GM21423 (cell line): ENCODE measurements at regions not wholly inside any gene's neighbourhood (a gene's known extent, or its start where the extent isn't known, plus 50 kb on each side); places are given as distances from the start of the nearest gene placed in this dataset.

Experiments used
- ATAC-seq: cut with Tn5 transposase; IDR thresholded peaks from one replicate; pipeline ENCODE4 v1.9.1; 2021; ENCODE audit warnings: mild to moderate bottlenecking, moderate library complexity; ENCODE audit not compliant: unreplicated experiment

DNA sequence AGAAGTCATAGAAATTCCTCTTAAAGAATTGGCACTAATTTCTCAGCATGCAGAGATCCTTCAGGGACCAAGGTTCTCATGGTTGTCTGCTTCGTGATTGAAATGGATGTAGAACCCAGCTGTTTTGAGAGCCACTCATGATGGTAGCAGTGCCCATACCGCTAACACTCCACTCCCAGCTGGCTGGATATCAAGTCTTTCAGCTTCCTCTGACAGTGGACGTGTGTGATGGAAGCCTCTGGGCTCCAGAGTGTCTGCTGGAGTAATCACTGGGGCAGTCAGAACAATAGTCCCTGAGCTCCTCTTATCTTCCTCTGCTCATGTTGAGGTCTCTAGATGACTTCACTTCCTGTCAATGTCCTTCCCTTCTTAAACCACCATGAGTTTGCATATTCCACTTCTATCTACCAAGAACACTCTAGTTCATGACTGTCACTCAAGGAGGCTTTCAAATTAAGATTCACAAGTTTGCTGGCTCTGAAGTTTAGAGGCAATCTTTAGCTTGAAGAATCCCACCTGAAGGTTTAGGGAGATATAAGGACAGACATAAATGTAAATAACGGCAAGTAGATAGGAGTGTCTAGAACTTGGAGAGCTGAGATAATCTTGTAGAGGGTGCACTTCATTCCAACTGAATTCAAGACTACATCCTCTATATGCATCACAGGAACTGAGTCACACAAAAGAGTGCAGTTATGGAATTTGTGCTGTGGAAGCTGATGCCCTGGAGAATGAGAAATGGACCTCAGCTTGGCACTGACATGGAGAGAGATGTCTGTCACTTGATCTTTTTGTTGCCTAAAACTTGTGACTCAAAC lies 64.5 kb upstream of the WDR1 start:
- ATAC-seq, result peak; percentile 96

- ATAC-seq, result no peak
Observed at GRCh38 chr4:10180603-10180926, 64.0 kb upstream of the WDR1 start.

GRCh38 chr4:10179957-10180602 lies 63.5 kb upstream of the WDR1 start:
- no peak for ATAC-seq

DNA sequence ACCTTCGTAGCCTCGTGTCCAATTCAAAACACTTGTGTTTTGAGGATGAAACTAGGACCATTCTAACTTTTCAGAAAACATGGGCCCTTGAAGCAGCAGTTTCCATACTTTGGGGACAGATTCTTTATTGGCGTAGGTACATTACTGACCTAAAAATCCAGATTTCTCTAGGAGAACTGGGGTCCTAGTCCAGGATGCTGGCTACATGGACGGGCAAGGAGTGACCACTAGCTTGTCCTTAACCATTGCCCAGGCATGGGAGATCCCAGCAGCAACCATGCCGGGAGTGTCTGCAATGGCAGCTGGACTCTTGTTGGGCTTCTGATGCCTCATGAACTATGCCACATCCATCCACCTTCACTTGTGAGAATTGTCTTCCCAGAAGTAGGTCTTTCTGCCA lies 62.2 kb upstream of the WDR1 start:
- ATAC-seq, result no peak

DNA sequence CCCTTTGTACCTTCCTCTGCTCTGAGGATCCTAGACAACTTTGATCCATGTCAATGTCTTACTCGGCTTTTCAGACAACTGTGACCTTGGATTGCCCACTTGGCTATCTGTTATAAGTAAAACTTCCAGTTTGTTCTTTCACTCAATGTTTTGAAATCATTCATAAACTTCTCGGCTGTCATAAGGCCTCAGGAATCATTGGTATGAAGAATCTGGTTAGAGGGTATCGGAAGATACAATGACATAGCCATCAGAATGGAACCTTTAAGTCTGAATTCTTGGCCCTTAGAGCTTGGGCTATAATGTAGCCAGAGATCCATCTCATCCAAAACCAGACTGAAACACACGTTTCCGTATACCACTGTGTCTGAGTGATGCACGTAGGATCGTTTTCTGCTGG lies 59.0 kb upstream of the WDR1 start:
- no peak for ATAC-seq

DNA sequence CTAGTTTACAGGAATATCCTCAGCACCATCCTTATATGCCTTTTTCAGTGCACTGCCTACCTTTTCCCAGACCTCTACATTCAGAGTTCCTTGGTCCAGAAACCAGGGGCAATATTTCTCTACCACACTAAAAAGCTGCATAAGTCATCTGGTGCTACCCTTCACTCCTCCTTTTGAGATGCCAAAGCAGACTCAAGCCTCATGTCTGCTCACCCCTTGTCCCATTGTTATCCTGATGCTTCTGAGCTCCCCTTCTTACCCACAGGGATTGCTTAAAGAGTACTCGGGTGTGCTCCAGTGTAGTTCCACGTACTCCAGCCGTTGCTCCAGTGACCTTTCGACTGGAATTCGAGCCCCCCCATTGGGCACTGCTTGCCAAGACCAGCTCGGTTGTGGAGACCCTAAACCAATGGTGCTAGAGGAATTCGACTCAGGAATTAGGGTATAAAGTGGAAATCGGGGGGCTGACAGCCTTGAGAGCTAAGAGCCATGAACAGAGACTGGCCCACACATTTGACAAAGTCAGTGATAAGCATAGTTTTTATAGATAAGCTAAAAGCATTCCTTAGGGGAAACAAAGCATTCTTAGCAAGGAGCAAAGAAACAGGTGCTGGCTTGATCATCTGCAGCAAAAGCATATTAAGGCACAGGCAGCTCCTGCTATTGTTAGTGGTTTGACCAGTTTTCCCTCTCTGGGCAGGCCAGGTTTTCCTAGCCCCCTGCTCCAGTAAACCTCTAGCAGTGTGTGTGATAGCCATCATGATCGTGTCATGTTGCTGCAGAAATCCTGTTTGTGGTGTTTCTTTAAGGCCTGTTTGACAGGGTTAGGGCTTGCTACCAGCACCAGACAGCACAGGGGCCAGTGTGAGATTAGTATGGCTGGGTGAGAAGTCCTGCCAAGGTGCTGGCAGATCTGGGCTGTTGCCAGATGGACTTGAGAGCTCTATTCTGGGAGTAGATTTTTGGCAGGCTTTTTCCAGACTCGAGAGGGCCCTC lies 57.5 kb upstream of the WDR1 start:
- no peak for ATAC-seq

DNA sequence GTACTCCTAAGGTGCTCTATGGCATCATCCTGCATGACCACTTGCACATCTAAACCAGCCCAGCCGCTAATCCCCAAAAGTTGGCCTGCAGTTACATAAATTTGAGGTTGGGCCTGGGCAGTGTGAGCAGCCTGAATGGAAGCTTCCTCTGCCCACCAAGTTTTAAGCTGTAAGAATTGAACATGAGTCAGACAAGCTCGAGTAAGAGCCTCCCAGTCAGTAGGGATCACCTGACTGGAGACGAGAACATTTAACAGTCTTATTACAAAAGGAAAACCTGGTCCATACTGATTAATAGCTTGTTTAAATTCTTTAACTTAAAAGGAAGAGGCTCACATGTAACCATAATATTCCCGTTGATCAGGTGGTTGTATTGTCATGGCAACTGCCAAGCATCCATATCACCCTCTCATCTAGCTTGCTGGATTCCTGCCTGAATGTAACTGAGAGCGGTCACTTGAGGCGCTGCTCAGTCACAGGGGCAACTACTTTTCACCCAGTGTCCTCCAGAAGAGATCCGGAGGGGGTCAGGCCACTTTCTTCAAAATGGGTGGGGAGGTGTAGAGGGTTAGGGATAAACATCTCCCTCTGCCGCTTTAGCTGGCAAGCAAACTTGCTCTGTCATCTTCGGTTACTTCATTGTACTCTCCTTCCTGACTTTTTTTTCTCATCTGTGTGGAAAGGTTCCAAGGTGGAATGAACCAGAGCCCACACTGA lies 56.6 kb upstream of the WDR1 start:
- no peak for ATAC-seq

GRCh38 chr4:10172278-10172921 lies 55.8 kb upstream of the WDR1 start:
- no peak for ATAC-seq

DNA sequence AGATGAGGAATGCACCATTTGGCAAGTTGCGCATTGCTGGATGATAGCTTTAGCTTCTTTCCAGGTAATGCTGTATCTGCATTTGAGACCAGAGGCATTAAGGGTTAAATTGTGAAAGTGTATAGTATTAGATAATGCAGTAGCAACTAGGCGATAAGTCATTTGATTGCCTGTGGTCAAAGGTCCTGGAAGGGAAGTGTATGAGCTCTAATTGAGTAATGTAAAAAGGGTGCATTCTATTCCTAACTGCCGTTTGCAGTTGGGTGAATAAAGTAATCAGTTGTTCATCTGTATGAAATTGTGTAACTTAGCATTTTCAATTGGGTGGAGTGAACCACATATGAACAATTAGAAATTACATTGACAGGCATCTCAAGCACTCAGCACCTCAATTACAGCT lies 54.5 kb upstream of the WDR1 start:
- no peak for ATAC-seq

DNA sequence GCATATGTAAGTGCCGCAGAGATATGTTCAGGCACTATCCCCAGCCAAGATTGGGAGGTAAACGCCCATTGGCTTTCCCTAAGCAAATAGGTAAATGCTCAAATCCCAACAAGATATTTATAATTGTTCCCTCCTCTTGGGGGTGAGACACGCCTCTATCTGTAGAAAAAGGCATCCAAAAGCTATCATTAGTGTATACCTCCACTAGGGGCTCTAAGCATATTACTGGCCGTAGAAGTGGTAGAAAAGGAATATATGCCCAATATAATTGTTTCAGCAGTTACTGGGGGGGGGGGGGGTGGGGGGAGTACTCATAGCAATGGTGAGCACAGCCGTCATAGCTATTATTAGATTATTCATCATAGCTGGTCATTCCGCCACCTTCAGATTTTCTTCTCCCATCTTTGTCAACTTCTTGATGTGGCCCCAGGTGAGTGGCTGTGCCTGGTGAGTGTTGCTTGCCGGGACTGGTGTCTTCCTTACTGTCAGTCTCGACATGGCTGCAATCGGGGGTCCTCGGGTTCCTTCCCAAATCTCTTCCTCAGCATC lies 53.3 kb upstream of the WDR1 start:
- no peak for ATAC-seq

DNA sequence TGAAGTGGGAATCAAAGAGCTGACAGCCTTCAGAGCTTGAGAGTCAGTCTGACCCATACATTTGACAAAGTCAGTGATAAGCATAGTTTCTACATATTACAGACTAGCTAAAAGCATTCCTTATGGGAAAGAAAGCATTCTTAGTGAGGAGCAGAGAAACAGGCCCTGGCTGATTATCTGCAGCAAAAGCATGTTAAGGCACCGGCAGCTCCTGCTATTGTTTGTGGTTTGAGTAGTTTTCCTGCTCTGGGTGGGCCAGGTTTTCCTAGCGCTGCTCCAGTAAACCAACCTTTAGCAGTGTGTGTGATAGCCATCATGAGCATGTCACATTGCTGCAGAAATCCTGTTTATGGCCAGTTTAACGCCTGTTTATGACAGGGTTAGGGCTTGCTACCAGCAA lies 51.6 kb upstream of the WDR1 start:
- no peak for ATAC-seq

- no peak for ATAC-seq
Observed at GRCh38 chr4:10167201-10167600, 50.6 kb upstream of the WDR1 start.
